NCI-H345 treated with DMSO at 0.1 percent for 48 hours (cell line): ENCODE measurements at regions not wholly inside any gene's neighbourhood (a gene's known extent, or its start where the extent isn't known, plus 50 kb on each side); places are given as distances from the start of the nearest gene placed in this dataset.

ENCODE experiments used
- DNase-seq: peaks from one replicate; lab custom pipeline; 2025; ENCODE audit not compliant: unreplicated experiment; lab: John Stamatoyannopoulos, UW

DNA sequence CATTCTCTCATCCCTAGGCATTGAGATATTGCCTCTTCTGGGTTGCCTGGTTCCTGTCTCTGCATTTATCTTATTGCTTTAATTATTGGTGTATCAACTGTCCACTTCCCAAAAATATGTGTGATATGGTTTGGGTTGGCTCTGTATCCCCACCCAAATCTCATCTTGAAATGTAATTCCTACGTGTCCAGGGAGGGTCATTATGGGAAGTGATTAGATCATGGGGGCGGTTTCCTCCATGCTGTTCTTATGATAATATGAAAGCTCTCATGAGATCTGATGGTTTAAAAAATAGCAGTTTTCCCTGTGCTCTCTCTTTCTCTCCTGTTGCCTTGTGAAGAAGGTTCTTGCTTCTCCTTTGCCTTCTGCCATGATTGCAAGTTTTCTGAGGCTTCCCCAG is 308.3 kb upstream of the HS3ST1 start:
- no peak for DNase-seq

DNA sequence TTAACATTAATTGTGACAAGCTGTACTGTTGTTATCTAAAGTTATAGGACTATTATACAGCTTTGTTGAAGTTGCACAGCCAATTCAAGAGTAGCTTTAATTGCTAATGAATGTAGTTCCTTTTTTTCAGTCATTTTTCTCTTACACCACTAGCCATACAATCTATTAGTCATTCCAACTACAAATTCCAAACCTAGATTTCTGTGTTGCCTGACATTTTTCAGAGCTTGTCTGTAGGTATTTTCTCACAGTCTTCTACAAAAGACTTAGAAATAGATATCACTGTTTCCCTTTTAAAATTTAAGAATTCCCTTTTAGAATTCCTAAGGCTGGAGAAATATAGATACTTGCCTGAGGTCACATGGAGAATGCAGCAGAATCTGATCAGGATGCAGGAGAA is 307.0 kb upstream of the HS3ST1 start:
- DNase-seq, result no peak

DNA sequence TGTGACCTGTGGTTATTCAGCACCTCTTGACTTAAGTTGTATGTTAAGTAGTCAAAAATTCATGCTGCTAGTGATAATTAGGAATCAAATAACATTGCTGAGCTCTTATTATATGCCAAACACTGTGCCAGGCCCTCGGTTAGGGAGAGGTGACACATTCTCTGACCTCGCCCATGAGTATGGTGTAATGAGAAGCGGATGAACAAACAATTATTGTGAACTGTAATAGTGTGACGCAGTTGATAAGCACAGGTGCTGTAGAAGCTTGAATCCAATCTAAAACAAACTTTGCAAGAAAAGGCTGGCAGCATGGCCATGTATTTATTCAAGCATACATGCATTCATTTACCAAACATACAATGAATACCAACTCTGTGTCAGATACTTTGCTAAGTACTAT is 303.5 kb upstream of the HS3ST1 start:
- DNase-seq, result no peak

DNA sequence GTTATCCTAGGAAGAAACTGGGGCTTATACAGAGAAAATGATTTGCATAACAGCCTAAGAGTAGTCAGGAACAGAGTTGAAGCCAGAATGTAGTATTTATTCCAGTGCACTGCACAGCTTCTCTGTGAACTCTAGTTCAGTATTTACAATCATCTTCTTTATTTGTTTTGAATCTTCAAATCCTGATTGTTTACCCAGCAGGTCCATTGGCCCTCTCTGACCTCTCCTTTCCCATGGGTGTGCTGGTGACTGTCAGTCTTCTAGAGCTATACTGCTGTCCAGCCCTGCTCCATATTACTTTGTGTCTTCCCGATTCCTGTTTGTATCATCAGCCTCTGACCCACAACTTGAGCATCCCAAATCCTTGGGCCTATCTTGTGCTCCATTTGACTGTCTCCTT is 301.9 kb upstream of the HS3ST1 start:
- no peak for DNase-seq

DNA sequence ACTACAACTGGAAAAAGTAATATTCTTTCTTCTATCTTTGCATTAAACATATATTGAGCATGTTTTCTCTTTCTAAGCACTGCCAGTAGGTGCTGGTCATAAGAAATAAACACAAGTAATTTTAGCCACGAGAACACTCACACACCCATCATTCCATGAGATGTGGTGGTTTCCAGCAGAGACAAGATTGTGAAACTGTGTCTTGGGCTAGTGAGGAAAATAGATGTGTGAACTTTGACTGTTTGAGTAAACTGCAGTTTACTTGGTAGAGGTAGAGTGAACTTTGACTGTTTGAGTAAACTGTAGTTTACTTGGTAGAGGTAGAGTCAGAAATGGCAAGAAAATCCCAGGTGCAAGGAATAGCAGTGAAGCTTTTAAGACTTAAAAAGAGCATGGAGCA is 300.9 kb upstream of the HS3ST1 start:
- no peak for DNase-seq

DNA sequence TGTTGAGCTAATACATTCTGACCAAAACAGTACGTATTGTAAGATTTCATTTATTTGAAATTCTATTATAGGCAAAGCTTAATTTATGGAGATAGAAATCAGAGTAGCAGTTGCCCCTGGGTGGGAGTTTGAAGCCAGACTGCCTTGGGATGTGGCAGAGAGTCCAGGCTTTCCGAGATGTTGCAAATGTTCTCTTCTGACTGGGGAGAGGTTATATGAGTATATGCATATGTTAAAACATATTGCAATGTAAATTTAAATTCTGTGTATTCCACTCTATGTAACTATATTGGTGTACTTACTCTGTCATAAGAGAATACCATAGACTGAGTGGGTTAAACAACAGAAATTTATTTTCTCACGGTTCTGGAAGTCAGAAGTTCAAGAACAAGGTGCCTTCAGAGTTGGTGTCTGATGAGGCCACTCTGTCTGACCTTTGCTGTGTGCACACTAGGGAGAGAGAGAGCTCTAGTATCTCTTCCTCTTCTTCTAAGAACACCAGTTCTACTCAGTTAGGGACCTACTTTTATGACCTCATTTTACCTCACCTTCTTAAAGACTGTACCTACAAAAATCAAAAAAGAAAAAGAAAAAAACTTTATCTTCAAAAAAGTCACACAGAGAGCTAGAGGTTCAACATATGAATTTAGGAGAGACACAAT is 299.3 kb upstream of the HS3ST1 start:
- DNase-seq, result no peak

DNA sequence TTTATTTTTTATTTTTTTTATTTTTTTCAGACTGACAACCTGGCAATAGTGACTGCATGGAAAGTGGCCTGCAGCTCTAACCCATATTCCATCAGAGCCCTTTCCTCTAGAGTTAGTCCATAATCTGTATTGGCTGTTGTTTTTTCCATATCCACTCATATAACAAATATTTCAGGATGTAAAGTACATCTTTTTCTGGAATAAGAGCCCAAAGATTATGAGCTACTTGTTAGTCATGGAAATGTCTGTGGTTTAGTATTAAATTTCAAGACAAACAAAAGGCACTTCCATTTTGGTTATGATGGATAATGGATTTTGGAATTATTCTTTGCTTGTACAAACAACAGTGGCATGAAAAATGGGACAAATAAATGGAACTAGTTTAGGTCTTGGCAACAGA is 296.0 kb upstream of the HS3ST1 start:
- DNase-seq, result no peak

DNA sequence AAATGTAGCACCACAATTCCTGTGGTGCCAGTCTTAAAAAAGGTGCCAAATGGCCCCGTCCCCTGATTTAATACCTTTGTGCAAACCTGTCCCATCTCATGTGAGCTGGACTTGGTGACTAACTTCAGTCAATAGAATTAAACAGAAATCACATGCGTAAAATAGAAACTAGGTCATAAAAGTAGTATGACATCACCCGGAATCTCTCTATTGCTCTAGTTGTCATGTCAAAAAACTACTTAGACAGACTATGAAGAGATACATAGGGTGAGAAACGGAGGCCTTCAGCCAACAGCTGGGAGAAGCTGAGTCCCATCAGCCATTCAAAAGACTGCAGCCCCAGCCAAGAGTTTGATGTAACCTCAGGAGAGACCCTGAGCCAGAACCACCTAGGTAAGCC is 293.5 kb upstream of the HS3ST1 start:
- no peak for DNase-seq

DNA sequence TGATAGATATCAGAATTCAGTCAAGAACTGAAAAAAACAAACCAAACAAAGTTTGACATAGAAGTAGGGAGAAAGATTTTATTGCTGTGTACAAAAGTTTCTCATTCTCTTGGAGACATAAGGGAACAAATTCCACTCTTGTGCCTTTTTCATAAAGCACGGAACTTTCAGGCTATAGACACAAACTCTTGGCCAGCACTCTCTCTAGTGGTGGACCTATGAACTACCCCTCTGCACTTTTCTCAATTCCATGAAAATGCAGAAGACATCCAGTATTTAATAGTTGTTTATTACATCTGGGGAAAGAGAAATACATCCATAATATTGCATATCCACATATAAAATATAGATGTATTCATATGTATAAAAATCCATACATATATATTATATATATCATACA is 291.6 kb upstream of the HS3ST1 start:
- DNase-seq, result no peak

DNA sequence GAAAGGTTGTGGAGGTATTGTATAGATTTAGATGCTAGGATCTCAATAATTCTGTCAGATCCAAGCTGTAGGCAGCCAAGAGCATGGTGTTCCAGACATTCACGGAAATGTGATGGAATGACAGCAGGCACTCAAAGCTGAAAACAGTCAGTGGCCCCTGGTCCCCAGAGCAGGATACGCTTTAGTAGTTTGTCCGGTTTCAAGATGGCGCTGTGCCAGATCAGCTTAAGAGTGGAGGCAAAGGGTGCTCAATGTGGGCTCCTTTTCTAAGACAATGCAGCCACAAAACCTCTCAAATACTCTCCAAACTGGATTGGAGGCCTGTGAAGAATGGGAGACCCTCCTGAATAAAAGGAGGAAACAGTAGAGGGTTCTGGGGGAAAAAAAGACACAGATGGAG is 291.2 kb upstream of the HS3ST1 start:
- no peak for DNase-seq

DNA sequence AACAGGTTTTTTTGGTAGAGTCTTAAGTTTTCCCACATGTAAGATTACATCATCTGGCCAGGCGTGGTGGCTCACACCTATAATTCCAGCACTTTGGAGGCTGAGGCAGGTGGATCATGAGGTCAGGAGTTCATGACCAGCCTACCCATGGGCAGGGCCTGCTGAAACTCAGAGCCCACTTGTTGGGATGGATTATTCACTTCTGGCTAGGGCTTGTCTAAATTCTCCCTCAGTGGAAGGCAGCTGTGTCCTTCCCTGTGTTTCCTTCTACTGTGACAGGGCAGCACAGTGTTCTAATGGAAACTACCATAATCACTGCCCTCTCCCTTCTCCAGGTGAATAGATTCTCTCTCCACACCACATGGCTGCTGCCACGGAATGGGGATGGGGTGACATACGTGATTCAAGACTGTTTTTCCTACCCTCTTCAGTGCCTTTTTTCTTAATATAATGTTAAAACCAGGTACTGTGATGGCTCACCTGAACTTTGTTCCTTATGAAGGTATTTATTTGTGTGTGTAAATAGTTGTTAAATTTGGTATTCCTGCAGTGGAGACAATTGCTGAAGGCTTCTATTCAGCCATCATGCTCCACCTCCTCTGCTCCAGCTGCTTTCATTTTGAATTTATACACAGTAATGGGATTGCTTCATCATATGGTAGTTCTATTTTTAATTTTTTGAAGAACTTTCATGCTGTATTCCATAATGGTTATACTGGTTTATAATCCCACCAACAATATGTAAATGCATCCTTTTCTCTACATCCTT is 287.2 kb upstream of the HS3ST1 start:
- no peak for DNase-seq

DNA sequence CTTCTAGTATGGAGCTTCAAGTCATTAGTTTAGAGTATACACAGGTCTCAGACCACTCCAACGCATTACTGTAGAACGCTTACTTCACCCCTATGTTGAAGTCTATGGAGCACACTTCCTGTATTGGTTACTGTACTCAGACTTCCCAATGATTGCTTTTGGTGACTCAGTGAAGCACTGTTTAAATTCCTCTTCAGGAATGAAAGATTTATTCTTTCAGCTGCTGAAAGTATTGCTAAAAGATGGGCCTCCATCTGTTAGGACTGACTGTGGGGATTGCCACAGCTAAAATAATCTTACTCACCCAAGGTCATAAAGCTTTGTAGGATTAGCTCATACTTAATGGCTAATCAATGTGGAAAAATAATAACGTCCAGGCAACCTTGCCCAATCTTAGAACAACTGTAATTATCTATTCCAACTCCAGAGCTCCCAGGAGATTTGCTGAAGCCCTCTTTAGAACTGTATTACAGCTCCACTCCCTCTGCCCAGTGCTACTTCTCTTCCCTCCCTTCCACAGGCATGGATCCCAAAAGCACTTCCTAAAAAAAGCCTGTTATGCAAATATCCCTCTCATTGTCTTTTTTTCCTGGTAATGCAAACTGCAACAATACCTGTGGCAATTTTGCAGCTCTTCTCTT is 281.9 kb upstream of the HS3ST1 start:
- DNase-seq, result peak; percentile 21

DNA sequence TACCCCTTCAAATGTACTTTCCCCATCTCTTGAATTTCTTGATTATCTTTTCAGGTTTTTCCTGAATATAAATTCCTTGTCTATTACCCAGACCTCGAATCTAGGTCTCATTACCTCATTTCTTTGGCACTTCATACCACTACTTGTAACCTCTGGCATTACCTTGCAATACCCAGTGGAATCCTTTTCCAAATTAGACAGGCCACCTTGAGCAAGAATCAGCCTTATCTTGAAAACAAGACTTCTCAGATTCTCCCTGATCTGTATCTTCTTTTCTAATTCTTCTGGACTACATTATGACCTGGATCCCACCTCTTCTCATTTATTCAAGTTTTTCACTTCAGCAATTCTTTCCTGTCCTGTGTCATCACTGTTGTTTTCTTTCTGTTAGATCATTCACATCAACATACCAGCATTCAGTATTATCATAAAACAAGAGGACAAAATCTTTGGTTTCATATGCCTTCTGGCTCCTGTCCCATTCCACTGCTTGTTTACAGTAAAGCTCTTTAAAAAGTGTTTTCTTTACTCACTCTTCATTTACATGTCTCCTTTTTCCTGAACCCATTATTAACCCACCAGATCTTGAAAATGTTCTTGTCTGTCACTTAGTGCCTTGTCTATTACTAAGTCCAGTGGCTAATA is 275.6 kb upstream of the HS3ST1 start:
- DNase-seq, result no peak

DNA sequence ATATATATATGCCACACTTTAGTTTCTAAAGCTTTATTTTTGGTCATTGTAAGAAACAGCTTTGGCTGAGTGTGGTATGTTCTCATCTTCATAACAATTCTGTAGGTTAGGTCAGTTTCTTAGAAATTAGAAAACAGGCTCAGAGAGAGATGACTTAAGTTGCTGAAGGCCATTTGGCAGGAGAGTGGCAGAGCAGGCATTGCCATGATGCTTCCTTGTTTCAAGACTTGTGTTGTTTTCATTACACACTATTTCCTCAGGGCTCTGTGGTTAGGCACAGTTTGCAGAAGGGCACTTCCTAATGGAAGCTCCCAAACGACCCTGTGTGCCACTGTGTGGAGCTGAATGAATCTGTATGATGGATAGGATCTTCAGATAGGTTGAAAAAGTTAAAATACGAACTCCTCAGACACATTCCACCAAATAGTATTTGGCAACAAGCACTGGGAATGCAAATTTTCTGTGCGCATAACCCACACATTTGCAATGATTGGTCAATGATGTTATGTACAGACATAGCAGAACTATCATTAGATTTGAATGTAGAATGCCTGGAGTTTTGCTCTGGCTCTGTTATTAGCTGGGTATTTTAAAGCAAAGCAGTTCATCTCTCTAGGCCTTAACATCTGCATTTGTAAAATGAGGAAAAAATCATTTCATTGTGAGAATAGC is 274.3 kb upstream of the HS3ST1 start:
- no peak for DNase-seq

DNA sequence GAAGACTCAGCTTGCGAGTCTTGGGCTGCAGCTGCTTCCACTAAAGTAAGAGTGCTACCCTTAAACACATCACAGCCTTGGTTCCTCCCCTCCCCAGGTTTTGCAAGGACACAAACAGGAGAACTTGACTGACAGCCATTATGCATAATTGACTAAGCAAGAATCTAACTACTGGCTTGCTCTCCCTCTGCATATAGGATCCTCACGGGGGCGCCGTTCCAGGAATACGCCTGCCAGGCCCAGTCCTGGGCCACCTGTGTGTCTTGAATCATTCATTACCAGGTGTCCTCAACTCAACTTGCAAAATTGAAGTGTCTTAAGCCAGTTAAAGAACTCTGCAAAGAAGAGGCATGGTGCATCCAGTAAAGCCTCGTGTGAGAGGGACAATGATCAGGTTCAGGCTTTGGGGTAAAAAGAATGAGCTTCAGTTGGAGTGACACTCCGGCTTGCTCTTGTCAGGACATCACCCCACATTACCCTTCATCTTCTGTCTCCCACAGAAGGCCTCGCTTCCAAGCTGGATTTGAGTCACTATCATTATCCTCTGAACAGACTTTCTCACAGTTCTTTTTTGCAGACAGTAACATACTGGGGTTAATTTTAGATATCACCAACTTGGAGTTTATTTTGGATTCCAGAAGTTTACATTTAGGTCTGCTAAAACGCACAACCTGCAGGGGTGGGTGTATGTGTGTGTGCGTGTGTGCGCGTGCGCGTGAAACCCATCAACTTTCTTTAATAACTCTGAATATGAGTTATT is 273.5 kb upstream of the HS3ST1 start:
- DNase-seq, result no peak

DNA sequence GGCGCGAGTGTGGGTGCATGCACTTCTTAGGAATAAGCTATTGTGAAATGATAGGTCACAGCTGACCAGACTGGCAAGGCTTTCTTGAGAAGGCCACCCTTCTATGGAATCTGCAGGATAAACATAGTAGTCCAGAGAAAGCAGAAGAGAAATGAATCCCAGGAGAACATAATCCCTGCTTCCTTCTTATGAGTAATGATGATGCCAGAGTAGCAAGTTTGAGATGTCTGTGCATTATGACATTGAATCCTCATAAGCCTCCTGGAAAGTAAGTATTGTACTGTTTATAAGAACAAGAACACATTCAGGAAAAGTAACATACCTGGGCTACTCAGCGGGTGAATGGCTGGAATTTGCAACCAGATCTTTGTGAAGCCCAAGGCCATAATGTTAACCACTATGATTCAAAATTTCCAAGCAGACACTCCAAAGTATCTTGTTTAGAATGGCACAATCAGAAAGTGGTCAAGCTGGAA is 272.1 kb upstream of the HS3ST1 start:
- no peak for DNase-seq

DNA sequence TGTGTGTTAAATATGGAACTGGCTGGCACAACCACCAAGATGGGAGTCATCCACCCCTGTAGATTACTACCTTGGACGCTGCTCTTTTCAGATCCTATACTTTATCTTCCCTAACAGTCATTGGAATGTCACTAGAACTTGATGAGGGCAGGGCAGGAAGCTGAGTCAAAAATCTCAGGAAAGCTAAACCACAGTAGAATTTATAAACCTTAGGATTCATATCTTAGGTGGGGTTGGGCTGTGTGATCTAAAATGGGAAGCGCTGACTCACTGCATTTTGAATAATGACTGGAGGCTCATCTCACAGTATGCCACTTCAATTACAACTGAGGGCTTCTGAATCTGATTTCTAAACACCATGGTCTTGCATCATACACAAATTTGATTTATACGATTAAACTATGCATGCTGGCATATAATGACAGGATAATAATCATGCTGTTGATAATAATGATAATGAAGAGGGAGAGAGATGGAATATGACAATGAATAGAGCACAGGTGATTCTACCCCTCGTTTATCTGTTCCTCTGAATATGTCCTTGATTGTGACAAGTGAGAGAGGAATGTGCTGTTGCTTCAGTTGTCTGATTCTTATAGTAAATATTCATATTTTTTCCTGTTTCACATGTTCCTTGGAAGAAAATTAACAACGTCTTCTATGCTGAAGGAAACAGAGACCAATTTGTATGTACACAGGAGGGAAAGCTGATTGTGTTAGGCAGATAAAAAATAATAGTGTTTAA is 270.3 kb upstream of the HS3ST1 start:
- no peak for DNase-seq

DNA sequence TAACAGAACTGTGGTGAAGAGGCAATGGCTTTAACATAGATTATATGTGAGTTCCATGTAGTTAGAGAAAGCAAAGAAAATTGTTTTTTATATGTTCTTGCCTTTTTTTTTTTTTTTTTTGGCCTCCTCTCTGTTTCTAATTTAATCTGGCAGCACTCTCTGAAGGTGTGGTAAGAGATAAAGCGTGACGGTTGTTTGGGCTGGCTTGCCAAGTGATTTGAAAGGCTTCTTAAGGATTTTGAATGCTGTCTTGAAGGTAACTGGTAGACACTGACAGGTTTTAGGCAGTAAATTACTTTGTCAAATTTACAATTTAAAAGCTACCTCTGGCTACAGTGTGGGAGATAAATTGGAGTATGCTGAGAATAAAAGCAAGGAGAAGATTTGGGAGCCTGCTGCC is 269.3 kb upstream of the HS3ST1 start:
- no peak for DNase-seq

DNA sequence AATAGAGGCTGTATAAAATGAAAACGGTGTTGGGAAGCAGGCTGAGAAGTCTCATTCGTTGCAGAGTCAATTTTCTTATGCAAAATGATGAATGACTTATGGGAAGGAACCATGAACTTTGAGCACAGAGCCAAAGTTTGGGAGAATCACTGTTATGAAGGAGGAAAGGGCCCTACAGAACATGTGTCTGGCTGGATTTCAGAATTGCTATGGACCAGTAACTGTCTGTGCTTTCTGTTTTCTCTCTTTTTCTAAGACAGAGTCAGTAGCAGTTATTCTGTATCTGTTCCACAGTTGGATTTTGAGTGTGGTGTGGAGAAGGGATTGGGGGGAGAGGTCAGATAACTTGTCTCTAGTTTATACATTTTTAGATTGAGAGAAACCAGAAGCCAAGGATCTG is 265.0 kb upstream of the HS3ST1 start:
- DNase-seq, result no peak

DNA sequence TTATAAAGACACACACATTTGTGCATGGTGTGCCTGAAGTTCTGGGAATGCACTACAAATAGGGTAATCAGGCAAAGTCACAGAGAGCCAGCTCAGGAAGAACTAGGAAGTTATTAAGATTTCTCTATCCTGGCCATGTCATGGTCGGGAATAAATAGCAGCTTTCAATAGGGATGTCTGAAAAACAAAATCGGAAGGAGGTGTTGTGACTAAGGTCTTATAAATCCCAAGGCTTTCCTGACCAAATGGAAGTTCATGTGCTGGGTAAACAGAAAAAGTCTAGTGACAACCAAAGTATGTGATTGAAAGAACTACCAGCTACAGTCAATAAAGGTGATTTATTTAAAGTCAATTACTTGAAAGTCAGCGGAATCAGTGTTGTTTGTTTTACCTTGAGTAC is 262.5 kb upstream of the HS3ST1 start:
- no peak for DNase-seq
